ENCODE measurements at regions not wholly inside any gene's neighbourhood (a gene's known extent, or its start where the extent isn't known, plus 50 kb on each side); places are given as distances from the start of the nearest gene placed in this dataset.
"Not testable (repeated sequence)": the region's sequence is repeated elsewhere in the genome, so short reads cannot be mapped to it uniquely, and the experiment has no call there.

DNA sequence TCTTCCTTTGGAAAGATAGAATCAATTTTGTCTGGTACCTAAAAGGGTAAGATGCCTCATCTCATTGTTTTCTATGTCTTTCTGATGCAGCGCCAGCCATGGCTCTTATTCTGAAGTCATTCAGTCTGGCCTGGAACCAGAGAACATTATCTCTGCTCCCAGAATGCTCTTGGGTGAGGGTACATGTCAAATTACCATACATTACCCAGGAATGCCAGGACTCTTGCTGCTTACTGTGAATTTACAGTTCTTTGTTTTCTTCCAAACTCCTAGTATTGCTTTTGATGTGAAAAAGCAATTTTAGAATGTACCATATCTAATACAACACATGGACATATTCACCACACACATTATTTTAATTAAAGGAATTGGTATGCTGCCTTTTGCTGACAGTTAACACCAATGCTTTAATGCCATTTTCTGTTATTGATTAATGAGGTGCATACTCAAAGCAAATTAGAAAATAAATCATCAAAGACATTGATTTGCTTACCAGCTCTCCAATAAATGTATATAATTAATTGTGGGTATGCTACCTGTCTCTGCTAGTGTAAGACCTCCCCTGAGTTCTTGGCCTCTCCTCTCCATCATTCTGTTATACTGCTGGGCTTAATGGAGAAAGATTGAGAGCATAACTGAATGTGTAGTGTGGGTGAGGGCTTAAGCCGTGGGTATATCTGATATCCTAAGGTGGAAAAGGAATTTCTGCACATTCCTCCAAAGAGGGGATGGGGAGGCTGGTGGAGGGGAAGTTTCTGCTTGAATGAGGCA, 337.7 kb downstream of the C12orf75 start:
- DNase-seq = no peak

GRCh38 chr12:105670672-105671071, 340.2 kb downstream of the C12orf75 start:
- no peak for DNase-seq

- DNase-seq = no peak
These were observed 341.2 kb downstream of the C12orf75 start for GRCh38 chr12:105671720-105672119.

GRCh38 chr12:105672121-105672975, 341.9 kb downstream of the C12orf75 start:
- DNase-seq = no peak

DNA sequence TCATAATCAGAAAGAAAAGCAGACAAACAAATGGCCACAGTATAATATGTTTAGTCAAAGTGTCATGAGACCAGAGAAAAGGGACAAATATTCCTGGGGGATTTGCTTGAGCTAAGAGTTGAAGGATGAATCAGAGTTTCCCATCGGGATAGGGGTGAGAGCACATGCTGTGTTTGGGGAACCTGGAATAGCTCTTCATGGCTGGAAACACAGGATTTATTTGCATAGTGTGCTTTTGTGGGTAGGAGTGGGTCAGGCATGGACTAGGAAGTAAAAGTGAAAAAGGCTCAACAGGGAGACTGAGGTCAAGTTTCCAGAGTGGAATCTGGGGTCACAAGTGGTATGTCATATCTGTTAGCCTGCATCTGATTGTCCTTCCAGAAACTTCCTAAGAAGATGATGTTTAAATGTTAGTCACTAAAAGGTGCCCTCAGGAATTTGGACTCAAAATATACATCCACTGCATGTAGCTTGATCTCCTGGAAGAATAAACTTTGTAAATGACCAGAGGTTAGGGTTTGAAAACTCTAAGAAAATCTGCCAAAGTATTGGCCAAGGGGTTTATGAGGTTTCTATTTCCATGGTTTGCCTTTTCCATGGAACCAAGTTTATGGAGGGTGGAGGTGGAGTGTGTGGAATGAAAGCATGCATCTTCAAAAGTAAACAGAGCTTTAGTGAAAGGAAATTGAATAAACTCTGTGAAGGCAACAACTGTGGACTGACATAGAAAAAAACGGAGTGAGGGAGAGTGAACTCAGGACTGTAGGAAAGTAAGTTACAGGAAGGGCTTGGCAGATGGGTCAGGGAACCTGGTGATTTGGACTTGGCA, 344.6 kb downstream of the C12orf75 start:
- no peak for DNase-seq

GRCh38 chr12:105676694-105677093, 346.2 kb downstream of the C12orf75 start:
- DNase-seq = peak; percentile 34

DNA sequence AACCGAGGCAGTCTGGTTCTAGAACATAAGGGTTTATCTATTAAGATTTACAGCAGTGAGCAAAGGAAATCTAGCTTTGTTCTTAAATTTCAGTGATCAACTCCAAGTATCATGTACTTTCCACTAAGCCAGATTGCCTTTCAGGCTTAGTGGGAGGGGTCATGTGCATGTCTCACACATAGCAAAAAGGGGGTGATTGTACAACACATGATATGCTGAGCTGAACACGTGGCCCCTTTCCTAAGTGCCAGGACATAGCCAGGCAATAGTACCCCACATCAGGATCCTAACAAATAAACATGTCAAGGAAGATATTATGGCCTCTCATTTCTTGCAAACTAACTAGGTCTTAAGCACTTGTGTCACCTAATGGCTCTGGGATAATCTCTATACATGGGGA, 347.2 kb downstream of the C12orf75 start:
- DNase-seq = no peak

GRCh38 chr12:105679982-105680381, 349.5 kb downstream of the C12orf75 start:
- DNase-seq = no peak

GRCh38 chr12:105681341-105681740, 350.9 kb downstream of the C12orf75 start:
- no peak for DNase-seq

DNA sequence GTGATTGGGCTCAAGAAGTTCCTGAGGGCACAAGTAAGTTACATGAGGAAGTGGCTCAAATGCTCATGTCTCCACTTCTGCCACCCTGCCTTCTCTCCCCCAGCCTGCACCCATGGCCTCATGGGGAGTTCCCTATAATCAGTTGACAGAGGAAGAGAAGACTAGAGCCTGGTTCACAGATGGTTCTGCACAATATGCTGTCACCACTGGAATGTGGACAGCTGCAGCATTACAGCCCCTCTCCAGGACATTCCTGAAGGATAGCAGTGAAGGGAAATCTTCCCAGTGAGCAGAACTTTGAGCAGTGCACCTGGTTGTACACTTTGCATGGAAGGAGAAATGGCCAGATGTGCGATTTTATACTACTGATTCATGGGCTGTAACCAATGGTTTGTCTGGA, 352.3 kb downstream of the C12orf75 start:
- not testable (repeated sequence) for DNase-seq

DNA sequence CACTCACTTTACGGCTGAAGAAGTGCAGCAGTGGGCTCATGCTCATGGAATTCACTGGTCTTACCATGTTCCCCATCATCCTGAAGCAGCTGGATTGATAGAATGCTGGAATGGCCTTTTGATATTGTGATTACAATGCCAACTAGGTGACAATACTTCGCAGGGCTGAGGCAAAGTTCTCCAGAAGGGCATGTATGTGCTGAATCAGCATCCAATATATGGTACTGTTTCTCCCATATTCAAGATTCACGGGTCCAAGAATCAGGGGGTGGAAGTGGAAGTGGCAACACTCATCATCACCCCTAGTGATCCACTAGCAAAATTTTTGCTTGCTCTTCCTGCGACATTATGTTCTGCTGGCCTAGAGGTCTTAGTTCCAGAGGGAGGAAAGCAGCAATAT, 353.3 kb downstream of the C12orf75 start:
- DNase-seq = not testable (repeated sequence)

DNA sequence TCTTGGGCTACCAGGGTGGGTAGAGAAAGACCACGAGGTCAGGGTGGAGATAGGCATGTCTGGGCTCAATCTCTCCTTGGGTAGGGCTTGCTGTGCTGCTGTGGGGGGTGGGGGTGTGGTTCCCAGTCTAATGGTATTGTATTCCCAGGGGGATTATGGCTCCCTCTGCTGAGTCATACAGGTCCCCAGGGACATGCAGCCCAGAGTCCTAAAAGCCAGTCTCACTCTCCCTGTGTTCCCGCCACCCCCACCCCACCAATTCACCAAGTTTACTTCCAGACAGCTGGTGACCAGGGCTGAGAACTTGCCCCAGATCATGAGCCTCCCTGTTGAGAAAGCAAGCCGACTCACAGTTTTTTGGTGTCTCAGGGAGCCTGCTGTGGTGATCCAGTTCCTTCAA, 367.6 kb downstream of the C12orf75 start:
- no peak for DNase-seq

- DNase-seq = no peak
These were observed 368.7 kb downstream of the C12orf75 start for GRCh38 chr12:105699209-105699608.

DNA sequence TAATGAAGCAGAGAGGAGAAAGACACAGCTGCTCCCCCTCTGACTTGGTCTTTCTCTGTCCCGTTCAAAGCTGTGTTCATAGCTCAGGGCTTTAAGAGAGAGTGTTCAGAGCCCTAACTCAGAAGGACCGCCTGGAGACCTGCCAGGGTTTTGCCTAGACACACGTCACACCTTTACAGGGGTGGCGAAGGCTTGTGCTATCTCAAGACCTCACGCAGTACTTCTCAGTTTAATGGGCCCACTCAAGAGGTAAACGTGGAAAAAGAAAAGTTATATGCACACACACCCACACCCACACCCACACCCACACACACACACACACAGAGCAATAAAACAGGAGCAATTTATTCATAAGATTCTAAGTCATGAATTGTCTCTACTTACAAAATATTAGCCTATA, 374.3 kb downstream of the C12orf75 start:
- DNase-seq = no peak

- no peak for DNase-seq
These were observed 374.7 kb downstream of the C12orf75 start for GRCh38 chr12:105705235-105705634.

DNA sequence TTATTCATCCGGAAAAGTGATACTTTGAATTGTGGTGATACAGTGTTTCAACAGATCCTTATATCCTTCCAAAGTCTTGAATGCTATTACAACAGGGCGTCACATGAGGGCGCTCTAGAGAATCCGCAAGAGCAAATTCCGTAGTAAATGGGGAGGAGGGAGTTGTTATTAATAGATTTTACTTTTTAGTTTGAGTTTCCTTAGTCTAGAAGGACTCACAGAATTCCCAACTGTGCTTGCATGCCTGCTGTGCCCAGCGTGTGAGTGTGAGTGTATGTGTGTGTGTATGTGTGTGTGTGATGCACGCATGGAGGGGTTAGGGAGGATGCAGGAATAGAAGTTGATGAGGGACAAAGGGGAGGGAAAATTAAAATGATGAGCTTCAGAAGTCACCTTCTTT, 375.3 kb downstream of the C12orf75 start:
- DNase-seq = peak; percentile 18

GRCh38 chr12:105706321-105706972, 376.0 kb downstream of the C12orf75 start:
- no peak for DNase-seq

DNA sequence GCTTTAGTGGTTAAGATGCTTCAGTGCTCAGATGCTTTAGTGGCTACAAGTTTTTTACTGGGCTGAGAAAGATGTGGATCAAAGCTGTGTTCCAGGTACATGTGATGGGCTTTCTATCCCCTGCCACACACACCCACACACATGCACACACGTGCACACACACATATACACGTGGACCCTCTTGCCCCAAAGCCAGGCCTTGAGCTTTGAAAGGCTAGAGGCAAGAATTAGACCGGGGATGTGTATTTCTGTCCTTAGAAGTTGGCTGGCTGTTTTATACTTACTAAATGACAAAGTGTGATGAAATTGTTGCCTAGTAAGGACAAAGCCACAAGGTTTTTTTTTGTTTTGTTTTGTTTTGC, 376.5 kb downstream of the C12orf75 start:
- DNase-seq = no peak

DNA sequence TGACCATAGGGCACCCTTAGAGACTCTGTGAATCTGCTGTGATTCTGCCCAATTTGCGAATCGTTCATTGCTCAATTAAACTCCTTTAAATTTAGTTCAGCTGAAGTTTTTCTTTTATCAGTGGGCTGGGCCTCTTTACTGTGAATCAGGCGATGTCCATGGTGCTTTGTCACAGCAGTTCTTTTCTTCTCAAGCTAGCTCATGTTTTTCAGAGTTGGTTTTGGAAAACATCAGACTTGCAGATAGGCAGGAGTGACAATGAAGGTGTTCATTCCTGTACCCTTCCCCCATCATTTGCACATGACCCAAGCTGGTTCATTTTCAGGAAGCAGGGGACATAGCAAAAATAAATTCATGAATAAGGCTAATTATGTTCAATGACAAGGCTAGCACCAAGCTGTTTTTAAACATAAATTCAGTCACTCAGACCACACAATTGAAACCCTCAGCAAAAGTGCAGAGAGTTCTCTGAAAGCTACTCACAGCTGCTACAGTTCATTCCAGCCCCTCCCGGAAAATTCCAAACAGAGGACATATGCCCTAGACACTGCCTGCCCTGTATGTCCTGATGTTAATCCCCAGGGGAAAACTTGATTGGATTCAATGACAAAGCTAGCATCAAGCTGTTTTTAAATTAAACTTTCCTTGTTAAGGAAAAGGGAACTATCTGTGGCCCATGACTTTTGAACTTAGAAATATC, 383.3 kb downstream of the C12orf75 start:
- DNase-seq = no peak

DNA sequence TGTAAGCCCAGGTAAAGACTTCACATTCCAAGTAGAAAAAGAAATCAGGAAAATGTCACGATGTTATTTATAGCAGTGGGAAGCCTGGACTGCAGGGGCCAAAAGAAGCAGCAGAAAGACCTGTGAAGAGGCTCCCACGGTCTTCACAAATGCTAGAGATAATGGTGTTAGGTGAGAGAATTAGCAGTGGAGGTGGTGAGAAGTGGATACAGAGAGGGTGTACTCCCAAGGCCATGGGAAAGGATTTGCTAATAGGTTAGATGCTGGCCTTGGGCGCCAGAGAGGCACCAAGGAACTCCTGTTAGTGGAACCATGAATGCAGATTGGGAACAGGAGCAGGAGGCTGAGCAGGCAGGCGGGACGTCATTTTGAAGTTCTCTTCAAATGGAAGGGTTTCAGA, 386.1 kb downstream of the C12orf75 start:
- no peak for DNase-seq

DNA sequence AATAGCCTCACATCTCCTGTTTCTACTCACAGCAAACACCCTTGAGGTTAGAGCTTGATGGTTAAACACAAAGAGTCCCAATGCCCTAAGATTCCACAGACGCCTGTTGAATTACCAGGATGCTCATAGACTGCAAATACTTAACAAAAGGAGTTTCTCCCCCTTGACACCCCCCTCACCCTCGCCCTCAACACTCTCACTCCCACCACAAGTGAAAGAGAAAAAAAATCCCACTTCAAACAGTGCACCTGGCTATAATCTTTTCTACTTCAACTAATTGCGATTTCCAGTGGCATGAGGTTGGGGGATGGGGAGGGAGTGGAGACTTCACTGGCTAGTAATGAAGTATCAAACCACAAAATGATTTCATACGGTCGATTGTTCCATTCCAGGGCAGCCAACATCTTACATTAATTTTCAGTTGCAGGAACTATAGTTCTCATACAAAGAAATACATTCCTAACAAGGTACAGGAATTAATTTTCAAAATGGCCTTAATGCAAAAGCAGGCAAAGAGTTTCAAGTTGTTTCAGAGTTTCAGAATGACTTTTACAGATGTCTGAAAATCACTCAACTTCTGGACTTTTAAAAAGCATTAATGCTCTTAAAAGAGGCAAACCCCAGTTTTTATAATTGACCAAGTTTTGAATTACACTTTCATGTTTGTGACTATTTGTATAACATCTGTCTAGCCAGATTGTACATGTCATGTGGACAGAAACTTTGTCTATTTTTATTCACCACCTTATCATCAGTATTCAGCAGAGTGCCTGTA, 390.7 kb downstream of the C12orf75 start:
- DNase-seq = no peak
